Activated CD4-positive, alpha-beta T cell treated with anti-CD3 and anti-CD28 coated beads, Interleukin-10, Interleukin-2, amounts not matched to agents 100 ng/mL and 50 ng/mL, durations not matched to agents 16 hours and 8 hours (primary cell): ENCODE measurements at regions not wholly inside any gene's neighbourhood (a gene's known extent, or its start where the extent isn't known, plus 50 kb on each side); places are given as distances from the start of the nearest gene placed in this dataset.

Experiments
- DNase-seq: peaks from one replicate; pipeline ENCODE4 v3.0.0-alpha.2; 2020

- no peak for DNase-seq
Observed at GRCh38 chr5:107129051-107129450, 541.7 kb downstream of the EFNA5 start.

GRCh38 chr5:107127878-107128277, 542.9 kb downstream of the EFNA5 start:
- no peak for DNase-seq

DNA sequence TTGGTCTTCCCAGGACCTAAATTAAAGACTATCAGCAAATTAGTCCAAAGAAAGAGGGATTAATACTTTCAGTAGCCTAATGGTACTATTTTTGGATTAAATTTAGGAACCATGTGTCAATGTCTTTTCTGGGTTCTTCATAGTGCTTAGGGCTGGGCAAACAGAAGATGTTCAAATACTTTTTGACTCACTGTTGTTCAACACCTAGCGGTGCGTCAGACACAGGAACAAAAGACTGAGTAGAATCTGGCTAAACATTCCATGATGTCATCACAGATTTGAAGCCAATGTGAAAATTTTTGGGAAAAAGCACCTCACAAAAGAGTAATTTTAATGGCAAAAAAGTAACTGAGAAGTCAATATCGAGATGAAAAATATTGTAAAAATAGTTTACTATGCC, 544.4 kb downstream of the EFNA5 start:
- no peak for DNase-seq

DNA sequence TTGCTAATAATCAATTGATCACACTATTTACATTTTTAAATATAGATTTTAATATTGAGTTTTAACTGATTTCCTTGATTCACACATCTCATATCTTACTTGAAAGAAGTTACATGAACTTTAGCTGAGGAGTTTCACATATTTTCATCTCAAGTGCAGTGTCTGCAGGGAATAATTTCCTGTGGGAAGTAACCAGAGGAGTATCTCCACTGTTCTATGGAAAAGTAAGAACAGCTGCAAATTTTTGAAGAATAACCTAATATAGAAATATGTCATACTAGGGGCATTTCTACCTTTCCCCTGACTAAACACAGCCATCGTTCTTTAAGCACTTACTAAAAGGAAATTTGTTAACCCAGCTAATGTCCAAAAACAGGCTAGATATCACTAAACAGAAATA, 546.4 kb downstream of the EFNA5 start:
- DNase-seq: no peak

- no peak for DNase-seq
Observed at GRCh38 chr5:107123014-107123413, 547.7 kb downstream of the EFNA5 start.

- DNase-seq: no peak
Observed at GRCh38 chr5:107121793-107122519, 548.8 kb downstream of the EFNA5 start.

DNA sequence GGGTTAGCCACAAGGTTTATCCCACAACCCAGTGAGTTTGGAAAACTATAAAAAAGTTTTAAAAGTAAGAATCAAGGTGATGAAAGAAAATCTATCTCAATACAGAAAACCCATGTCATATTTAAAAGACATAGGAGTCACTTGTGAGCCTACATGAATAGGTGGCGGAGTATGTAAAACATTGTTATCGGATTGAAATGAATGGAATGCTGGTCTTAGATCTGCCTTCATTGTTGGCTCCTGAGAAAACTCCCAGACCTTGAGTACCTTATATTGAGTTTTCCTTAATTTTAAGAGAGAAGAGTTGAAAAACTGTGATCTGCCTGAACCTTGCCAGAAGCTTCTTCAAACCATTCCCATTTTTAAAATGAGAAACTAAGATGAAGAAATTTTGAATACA, 551.1 kb downstream of the EFNA5 start:
- no peak for DNase-seq

GRCh38 chr5:107118184-107119019, 552.3 kb downstream of the EFNA5 start:
- DNase-seq: no peak

GRCh38 chr5:107112216-107112615, 558.5 kb downstream of the EFNA5 start:
- DNase-seq: no peak

DNA sequence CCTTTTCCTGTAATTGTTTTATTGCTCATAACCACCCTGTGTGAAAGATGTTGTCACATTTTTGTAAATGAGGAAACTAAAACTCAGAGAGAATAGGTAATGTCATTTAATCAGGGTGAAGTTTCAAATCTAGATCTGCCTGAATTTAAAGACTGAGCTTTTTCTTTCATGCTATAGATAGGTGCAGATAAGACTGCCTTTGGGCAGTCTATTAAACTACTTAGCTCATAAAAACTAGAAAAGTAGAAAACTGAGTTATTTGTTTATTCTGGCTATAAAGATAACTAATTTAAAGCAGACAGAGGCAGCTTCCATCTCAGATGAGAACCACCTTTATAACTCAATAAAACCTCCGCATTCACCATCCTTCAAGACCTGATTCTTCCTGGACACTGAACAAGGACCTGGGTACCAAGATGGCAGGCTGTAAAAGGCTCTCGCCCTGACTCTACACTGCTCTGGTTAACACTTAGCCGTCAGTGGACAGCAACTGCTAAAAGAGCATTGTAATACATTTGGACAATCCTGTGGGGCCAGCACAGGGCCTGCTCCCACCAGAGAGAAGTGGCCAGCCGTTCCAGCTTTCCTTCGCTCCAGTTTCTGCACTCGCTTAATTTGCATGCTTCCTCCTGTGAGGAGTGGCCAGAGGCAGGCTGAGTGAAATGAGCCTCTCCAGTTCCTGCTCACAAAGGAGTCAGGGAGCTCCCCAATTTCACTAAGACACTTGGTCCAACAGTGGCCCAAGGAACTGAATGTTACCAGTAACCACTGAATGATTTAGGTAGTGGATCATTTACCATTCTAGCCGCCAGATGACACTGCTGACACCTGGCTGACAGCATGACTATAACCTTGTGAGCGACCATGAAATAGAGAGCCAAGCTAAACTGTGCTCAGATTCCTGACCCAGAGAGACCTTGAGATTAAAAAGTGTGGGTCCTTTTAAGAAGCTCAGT, 566.4 kb downstream of the EFNA5 start:
- no peak for DNase-seq

GRCh38 chr5:107103522-107103921, 567.2 kb downstream of the EFNA5 start:
- DNase-seq: no peak

GRCh38 chr5:107100121-107100520, 570.6 kb downstream of the EFNA5 start:
- DNase-seq: no peak

GRCh38 chr5:107099506-107099905, 571.2 kb downstream of the EFNA5 start:
- DNase-seq: no peak

DNA sequence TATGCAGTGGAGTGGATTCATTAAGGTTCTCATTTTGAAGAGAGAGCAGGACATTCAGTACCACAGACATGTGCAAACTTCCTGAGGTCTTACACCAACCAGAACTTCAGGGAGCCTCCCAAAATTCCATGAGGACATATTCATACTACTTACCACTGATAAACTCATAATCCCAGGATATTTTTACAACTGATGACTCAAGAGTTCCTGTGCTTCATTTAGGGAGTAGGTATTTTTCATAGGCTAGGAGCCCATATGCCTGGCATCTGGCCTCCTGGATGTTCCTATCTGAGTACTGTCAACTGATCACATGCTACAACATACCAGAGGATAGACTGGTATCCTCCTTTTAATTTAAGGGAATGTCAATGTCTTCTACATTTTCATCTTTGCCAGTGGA, 578.0 kb downstream of the EFNA5 start:
- DNase-seq: no peak

DNA sequence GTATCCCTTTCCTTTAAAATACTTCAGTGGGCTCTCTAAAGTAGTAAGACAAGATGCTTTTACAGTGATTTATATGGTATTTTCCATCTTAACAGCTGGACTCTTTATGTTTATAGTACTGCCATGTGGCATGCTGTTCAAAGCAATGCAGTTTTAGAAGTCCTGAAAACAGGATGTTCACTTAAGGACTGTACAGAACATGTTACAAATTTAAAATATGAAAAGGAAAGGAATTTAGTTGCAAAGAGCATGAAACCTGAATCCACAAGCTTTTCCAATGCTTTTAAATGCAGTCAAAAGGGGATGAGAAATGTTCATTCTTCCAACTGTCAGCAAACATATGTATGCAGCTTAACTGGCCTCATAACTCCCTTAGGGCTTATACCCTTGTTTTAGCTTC, 580.2 kb downstream of the EFNA5 start:
- no peak for DNase-seq

GRCh38 chr5:107088907-107089306, 581.8 kb downstream of the EFNA5 start:
- no peak for DNase-seq

GRCh38 chr5:107085572-107085971, 585.2 kb downstream of the EFNA5 start:
- DNase-seq: no peak

DNA sequence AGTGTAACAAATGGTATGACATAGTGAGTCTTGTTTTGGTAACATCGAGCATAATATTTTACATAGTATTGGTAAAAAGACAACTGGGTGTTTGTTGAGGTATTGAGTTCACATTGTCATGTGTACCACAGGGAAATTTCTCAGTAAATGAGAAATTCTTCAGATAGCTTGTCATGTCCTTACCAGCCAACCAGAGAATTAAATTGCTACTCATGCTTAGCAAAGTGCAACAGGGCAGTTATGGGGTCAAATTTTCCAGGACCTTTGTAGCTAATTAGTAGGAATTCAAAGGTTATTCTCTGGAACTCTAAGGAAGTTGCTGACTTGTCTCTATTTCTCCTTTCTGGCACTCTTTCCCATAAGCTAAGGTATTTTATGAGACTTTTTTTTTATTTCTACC, 595.7 kb downstream of the EFNA5 start:
- no peak for DNase-seq

DNA sequence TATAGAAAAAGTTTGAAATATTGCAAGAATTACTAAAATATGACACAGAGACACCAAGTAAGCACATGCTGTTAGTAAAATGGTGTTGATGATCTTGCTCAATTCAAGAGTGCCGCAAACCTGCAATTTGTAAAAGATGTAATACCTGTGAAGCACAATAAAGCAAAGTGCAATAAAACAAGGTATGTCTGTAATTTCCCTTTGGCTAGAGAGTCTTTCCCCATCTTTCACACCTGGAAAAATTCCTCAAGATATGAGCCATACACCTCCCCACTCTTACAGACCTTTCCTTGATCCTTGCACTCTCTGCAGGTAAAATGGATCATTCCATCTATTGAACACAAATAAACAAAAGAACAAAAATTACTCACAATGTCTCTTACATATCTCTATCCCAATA, 597.8 kb downstream of the EFNA5 start:
- DNase-seq: no peak

- no peak for DNase-seq
Observed at GRCh38 chr5:107072440-107072839, 598.3 kb downstream of the EFNA5 start.

DNA sequence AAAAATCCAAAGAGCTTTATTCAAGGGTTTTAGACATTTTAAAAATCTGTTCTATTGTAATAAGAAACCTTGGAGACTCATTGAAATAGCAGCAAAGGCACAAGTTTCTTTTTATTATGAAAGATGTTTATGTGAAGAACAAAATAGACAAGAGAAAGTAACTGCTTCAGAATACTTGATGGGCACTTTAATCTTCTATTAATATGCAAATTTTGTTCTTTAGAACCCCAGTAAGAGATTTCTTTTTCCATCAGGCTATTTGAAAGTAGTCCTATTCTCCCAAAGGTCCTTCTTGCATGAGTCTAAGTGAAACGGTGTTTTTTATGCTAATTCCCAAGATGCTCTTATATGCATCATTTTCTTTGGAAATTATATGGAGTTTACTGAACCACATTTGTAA, 602.0 kb downstream of the EFNA5 start:
- DNase-seq: no peak

- DNase-seq: no peak
Observed at GRCh38 chr5:107067395-107067794, 603.3 kb downstream of the EFNA5 start.

GRCh38 chr5:107063511-107063910, 607.2 kb downstream of the EFNA5 start:
- no peak for DNase-seq
